Upper lobe of right lung (tissue), 1 donor: ENCODE measurements at regions not wholly inside any gene's neighbourhood (a gene's known extent, or its start where the extent isn't known, plus 50 kb on each side); places are given as distances from the start of the nearest gene placed in this dataset.

Source experiments
- ATAC-seq: fragments of 200-7000 bp; cut with Tn5 transposase; one replicate; pipeline ENCODE4 v1.9.1; 2020; ENCODE audit warnings: mild to moderate bottlenecking, moderate library complexity
- DNase-seq: peaks from one replicate; pipeline ENCODE4 v3.0.0-alpha.2; 2020
- H3K27ac ChIP-seq: fragments of 200-600 bp; one replicate; pipeline ENCODE4 v1.8.0; 2022
- H3K27me3 ChIP-seq: fragments of 200-600 bp; one replicate; pipeline ENCODE4 v1.8.0; 2022; ENCODE audit warnings: mild to moderate bottlenecking
- H3K36me3 ChIP-seq: fragments of 200-600 bp; one replicate; pipeline ENCODE4 v1.8.0; 2022
- H3K4me1 ChIP-seq: fragments of 200-600 bp; one replicate; pipeline ENCODE4 v1.8.0; 2022
- H3K4me3 ChIP-seq: fragments of 200-600 bp; one replicate; pipeline ENCODE4 v1.8.0; 2022; ENCODE audit warnings: mild to moderate bottlenecking
- H3K9me3 ChIP-seq: fragments of 200-600 bp; one replicate; pipeline ENCODE4 v1.8.0; 2022
- CTCF ChIP-seq: fragments of 200-600 bp; IDR thresholded peaks from one replicate; pipeline ENCODE4 v1.8.0; 2022; ENCODE audit warnings: antibody characterized with exemption
- intact Hi-C: fragments of 100-400 bp; cut with DNase I; formaldehyde crosslinking; loops from one replicate; pipeline ENCODE4 v1.11.0; 2022
- donor health status: DM: no; HTN: yes; CAD: no; lungs with severe emphysema.

GRCh38 chr20:50246367-50247195 lies 56.0 kb downstream of the CEBPB start:
- H3K27ac ChIP-seq, result no peak overlapping the region
- H3K27me3 ChIP-seq, result no peaks in the 10 kb centered on the region
- no peaks in the 10 kb centered on the region for H3K9me3 ChIP-seq
- DNase-seq, result no peak
- no peak for ATAC-seq
- TF ChIP-seq CTCF, result no peak
- no peaks in the 10 kb centered on the region for H3K4me1 ChIP-seq
- intact Hi-C loops, result no loop called here
- no peaks in the 10 kb centered on the region for H3K36me3 ChIP-seq
- H3K4me3 ChIP-seq, result no peak overlapping the region

- no peak for TF ChIP-seq CTCF
- Histone ChIP-seq H3K36me3 (no peaks in the 10 kb centered on the region), H3K4me1 (no peaks in the 10 kb centered on the region), H3K4me3 (no peak overlapping the region), H3K9me3 (no peaks in the 10 kb centered on the region), H3K27ac (no peak overlapping the region), H3K27me3 (no peaks in the 10 kb centered on the region)
- DNase-seq (no peak), ATAC-seq (no peak)
- intact Hi-C loops, result no loop called here
Measured at GRCh38 chr20:50247196-50248094, 56.8 kb downstream of the CEBPB start.

GRCh38 chr20:50248104-50248641 lies 57.5 kb downstream of the CEBPB start:
- Histone ChIP-seq H3K27me3 (no peaks in the 10 kb centered on the region), H3K4me3 (no peak overlapping the region), H3K4me1 (no peaks in the 10 kb centered on the region), H3K9me3 (no peaks in the 10 kb centered on the region), H3K27ac (no peak overlapping the region), H3K36me3 (no peaks in the 10 kb centered on the region)
- peak; percentile 51 for ATAC-seq
- DNase-seq, result no peak
- no peak for TF ChIP-seq CTCF
- intact Hi-C loops, result no loop called here

- Histone ChIP-seq H3K4me1 (no peaks in the 10 kb centered on the region), H3K27me3 (no peaks in the 10 kb centered on the region), H3K9me3 (no peaks in the 10 kb centered on the region), H3K4me3 (no peak overlapping the region), H3K27ac (no peak overlapping the region), H3K36me3 (no peaks in the 10 kb centered on the region)
- ATAC-seq, result no peak
- DNase-seq, result no peak
- intact Hi-C loops, result no loop called here
- TF ChIP-seq CTCF, result no peak
Measured at GRCh38 chr20:50249447-50250388, 59.1 kb downstream of the CEBPB start.
